CD4-positive, alpha-beta T cell treated with Interleukin-21 for 1 hour (primary cell): ENCODE measurements at regions not wholly inside any gene's neighbourhood (a gene's known extent, or its start where the extent isn't known, plus 50 kb on each side); places are given as distances from the start of the nearest gene placed in this dataset.

Source experiments
- DNase-seq: peaks from one replicate; pipeline ENCODE4 v3.0.0-alpha.2; 2020

DNA sequence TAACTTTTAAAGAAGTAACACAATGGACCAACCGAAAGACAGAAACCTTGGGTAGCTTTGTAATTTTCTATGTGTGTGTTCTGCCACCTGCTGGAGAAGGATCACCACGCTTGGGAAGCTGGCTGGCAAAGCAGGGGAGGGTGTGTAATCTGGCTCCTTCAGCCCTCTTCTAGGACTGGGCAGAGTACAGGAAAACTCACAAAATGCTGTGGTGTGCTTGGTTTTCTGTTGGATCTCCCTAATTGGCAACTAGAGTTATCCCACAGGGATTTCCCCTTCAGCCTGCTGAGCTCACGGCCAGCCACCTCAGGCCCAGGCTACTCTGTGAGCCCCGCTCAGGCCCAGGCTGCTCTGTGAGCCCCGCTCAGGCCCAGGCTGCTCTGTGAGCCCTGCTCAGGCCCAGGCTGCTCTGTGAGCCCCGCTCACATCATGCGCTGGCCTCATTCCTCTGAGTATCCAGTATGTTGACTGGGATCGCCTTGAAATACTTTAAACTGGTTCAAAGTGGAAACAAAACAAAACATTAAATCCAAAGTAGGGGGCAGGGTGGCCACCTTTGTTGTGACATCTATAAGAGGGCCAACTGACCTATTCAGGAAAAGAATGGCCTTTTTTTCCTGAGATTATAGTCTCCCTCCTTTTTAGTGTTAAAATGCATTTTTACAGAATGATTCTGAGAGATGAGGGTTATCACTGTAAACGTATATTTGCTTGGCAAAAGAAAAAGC lies 52.0 kb upstream of the RNU6-8 start:
- DNase-seq = peak; percentile 61

GRCh38 chr14:32255789-32256188 lies 52.7 kb upstream of the RNU6-8 start:
- no peak for DNase-seq

DNA sequence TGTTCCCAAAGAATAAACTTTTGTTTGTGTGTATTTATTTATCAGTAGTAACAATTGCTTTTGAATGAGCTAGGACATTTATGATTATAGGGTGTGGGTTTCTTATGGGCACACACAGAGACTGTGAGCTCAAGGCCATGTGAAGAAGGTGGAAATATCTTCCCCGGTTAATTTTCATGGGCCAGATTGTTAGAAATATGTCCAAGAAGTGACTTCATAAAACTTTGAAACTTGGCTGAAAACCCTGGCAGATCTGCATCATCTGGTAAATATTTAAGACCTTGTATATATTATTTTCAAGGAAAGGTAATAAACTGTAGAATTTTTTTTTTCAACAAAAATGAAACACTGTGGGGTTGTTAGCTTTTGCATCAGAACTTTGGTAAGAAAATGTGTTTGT lies 53.5 kb upstream of the RNU6-8 start:
- DNase-seq = no peak

DNA sequence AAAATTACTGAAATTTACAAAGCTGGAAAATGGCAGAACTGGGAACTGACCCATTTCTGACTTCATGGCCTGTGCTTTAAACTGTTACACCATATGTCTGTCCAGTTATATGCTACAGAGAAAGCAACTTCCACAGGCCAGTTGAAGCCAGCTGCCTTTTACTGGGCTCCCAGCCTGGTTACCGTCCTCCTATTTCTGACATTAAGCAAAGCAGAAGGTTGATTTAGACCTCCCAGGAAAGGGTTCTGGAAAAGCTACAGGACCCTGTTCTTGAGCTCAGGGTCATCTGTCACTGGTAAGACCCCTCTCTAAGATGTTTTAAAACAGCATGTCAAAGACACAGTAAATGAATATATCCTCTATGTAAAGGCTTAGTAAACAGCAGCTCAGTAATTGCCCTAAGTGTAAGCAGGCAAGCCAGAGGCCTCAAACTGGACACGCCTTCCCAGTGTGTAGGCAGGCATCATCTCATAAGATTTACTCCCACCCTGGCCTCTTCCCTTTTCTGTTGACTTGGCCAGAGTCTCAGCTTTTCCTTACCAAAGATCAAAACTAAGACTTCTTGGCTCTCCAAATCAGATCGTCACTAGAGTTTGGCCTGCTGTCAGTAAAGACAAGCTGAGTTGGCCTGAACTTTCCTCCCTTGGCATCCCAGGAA lies 55.4 kb upstream of the RNU6-8 start:
- no peak for DNase-seq

GRCh38 chr14:32259368-32260013 lies 56.4 kb upstream of the RNU6-8 start:
- DNase-seq = peak; percentile 3

- DNase-seq = no peak
Observed at GRCh38 chr14:32263939-32264567, 61.0 kb upstream of the RNU6-8 start.

DNA sequence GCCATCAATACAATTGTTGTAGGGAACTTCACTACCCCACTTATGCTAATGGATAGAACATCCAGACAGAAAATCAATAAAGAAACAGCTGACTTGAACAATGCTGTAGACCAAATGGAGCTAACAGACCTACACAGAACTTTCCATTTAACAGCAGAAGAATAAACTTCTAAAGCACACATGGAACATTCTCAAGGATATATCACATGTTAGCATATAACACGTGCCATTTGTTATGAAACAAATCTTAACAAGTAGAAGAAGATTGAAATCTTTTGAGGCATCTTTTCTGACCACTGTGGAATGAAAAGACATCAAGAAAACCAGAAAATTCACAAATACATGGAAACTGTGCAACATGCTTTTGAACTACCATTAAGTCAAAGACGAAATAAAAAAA lies 62.5 kb upstream of the RNU6-8 start:
- no peak for DNase-seq

DNA sequence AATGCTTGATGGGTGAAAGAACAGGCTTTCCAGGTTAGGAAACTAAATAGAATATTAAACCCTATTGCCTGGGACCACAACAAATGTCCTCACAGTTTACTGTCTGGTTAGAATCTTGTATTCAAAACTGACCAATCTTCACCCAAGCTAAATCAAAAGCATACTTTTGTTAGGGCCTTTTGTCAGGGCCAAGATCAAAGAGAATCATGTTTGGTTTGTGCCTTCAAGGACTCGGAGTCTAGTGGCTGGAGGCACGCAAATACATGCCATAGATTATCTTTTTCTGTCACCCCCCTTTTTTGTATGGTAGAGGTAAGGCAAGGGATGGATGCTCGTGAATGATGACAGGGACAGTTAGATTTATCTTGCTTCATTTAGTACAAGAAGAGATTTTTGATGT lies 51.1 kb upstream of the AKAP6 start:
- DNase-seq = no peak
